ENCODE measurements at regions not wholly inside any gene's neighbourhood (a gene's known extent, or its start where the extent isn't known, plus 50 kb on each side); places are given as distances from the start of the nearest gene placed in this dataset.

DNA sequence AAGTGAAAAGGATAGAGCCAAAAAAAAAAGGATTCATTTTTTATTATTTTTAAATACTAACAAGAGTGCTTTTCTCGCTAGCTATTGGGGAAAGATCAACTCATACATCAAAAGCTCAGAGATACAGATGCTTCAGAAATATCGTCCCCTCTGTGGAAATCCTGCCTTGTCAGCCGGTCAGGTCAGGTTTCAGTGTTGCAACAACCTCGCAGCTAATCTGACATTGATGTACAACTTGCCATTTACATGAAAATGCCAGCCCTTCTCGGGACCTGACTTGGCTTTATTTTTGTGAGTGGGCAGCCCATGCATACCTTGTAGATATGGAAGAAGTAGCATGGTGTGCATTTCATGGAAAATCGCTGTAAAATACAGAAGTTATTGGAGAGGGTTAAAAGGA lies 358.8 kb upstream of the ADAMTS16 start:
- no peak for TF ChIP-seq REST (IDR thresholded peaks at IDR 0.05; ENCODE audit: insufficient read depth in 1 of 2, low read depth in 2 of 2, low read length in 2 of 2)
- no peak for TF ChIP-seq TAF1 (IDR thresholded peaks at IDR 0.05; ENCODE audit: borderline replicate concordance, insufficient read depth, low read length)
- no peak for TF ChIP-seq SIN3A (IDR thresholded peaks at IDR 0.05; ENCODE audit: borderline replicate concordance, insufficient read depth, low read length)
- no peak for TF ChIP-seq POLR2AphosphoS5 (IDR thresholded peaks at IDR 0.05; ENCODE audit: low read depth, low read length)

Measured in PFSK-1 (cell line).